HL-60 (cell line): ENCODE measurements at regions not wholly inside any gene's neighbourhood (a gene's known extent, or its start where the extent isn't known, plus 50 kb on each side); places are given as distances from the start of the nearest gene placed in this dataset.

Experiments
- CTCF ChIP-seq: IDR thresholded peaks from one replicate; pipeline ENCODE4 v1.5.1; 2011; ENCODE audit warnings: low read length, control low read depth, inconsistent platforms; ENCODE audit not compliant: insufficient read depth
- POLR2AphosphoS5 ChIP-seq: IDR thresholded peaks from 2 replicates; pipeline ENCODE4 v1.6.1; 2012; ENCODE audit warnings: low read depth
- REST ChIP-seq: IDR thresholded peaks from 2 replicates; pipeline ENCODE4 v1.6.1; 2012; ENCODE audit warnings: low read depth; ENCODE audit not compliant: insufficient replicate concordance
- SPI1 ChIP-seq: IDR thresholded peaks from 2 replicates; pipeline ENCODE4 v1.6.1; 2012; ENCODE audit warnings: low read depth, mild to moderate bottlenecking, borderline replicate concordance

GRCh38 chr13:66069570-66069969, 1160.6 kb downstream of the PCDH9 start:
- TF ChIP-seq CTCF = no peak
- no peak for TF ChIP-seq POLR2AphosphoS5
- no peak for TF ChIP-seq SPI1
- no peak for TF ChIP-seq REST
